GM21515 (cell line): ENCODE measurements at regions not wholly inside any gene's neighbourhood (a gene's known extent, or its start where the extent isn't known, plus 50 kb on each side); places are given as distances from the start of the nearest gene placed in this dataset.

Source experiments
- ATAC-seq: cut with Tn5 transposase; IDR thresholded peaks from one replicate; pipeline ENCODE4 v1.9.1; 2021; ENCODE audit not compliant: unreplicated experiment

- ATAC-seq, result no peak
Measured at GRCh38 chr5:54370982-54371381, 60.6 kb upstream of the ARL15 start.

- no peak for ATAC-seq
Measured at GRCh38 chr5:54367844-54368243, 57.5 kb upstream of the ARL15 start.

GRCh38 chr5:54366707-54367106, 56.3 kb upstream of the ARL15 start:
- ATAC-seq, result no peak

- ATAC-seq, result no peak
Measured at GRCh38 chr5:54363669-54364068, 53.3 kb upstream of the ARL15 start.

- ATAC-seq, result no peak
Measured at GRCh38 chr5:54362992-54363625, 52.7 kb upstream of the ARL15 start.

GRCh38 chr5:54362434-54362833, 52.1 kb upstream of the ARL15 start:
- no peak for ATAC-seq

GRCh38 chr5:54361691-54362411, 51.5 kb upstream of the ARL15 start:
- no peak for ATAC-seq

GRCh38 chr5:54360925-54361662, 50.7 kb upstream of the ARL15 start:
- no peak for ATAC-seq
